GM21619 (cell line): ENCODE measurements at regions not wholly inside any gene's neighbourhood (a gene's known extent, or its start where the extent isn't known, plus 50 kb on each side); places are given as distances from the start of the nearest gene placed in this dataset.

Experiments used
- ATAC-seq: cut with Tn5 transposase; IDR thresholded peaks from one replicate; pipeline ENCODE4 v1.9.1; 2021; ENCODE audit not compliant: unreplicated experiment

DNA sequence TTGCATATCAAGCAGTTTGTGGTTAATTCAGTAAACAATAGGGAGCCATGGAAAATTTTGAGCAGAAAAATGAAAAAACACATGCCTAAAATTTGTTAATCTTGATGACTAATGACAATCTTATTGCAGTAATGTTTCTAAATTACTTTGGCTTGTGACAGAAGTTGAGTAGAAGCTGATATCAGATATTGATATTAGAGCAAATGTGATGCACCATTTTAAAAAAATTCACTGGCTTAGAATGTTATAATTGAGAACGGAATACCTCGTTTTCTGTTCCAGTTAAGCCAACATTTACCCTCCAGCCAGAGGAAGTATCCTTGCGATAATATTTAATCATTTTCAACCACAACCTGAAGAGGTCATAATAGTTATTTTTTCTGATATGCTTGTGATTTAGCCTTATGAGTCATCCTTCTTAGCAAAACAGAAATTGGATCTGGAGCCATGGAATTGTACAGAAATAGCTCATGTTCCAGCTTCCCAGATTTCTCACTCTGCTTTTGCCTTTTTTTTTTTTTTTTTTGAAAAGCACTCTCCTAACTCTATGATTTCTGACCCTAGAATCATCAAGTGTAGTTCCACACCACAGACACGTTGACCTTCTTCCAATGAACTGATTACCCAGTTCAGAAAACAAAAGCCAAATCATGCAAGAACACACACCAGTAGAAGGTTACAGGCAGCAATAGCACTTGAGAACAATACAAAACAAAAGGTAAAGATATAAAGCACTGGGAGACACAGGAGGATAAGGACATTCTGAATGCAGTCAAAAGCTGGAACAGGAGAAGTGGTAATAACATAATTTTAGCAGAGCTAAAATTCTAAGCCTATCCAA, 96.8 kb upstream of the PHYHIPL start:
- ATAC-seq, result no peak

DNA sequence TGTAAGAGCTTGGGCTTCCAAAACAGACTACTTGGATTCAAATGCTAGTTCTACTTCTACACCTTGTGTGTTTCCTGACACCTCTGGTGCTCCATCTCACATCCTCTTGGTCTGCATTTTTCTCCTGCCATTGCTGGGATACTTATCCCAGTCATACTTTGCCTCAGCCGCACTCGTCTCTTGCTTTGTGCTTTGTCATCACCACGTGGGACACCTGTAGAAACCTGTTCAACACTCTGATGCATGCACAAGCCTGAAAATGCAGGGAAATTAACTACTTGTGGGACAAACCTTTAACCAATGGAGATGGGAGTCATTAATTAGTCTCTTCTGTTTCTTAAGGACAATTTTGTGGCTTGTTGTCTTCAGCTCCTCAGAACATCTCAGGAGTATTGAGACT, 94.2 kb upstream of the PHYHIPL start:
- ATAC-seq, result no peak

DNA sequence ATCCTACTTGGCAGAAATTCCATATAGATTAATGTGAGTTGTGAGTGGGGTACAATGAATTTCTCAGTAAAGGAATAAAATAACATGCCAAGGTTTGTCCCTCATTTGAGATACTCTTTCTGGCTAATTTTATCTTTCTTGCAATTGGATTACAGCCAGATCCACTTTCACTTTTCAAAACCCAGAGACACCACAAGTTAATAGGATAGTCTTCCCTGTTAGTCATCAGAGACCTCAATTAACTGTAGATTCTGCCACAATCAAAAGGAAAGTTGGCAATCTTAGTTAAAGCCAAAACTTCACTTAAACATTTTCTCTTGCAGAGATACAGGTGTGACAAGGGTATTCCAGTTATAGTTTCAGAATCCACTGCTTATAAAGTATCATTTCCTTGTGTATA, 91.4 kb upstream of the PHYHIPL start:
- ATAC-seq, result no peak

DNA sequence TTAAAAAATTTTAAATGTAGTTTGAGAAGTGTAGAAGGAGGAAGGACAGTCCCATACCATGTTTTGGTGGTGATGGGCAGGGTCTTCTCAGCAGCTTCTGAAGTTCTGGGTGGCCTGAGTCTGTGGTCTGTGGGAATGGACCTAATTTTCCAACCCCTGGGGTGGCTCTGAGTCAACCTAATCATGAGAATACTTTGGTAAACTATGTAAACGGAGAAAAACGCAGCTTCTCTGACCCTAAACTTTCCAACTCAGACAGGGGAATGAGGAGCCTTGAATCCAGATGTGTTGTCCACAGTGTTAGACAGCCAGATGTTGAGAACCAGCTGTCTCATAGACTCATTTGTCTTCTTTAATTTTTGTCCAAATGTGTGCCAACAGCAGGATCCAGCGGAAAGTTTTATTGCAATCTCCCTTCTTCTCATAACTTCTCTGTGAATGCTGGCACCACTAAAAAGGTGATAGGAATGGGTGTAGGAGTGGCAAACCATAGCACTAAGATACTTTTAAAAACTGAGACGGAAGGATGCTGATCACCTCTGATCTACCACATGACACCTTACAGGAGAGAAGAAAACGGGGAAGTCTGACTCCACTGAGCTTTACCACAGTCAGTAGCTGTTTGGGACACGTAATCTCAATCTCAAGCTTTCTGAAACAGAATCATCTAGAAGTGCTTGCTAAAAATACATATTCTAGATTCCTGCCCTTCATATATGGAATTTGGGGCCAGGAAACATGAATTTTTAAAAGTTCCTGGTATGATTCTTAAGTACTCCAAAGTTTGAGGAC, 90.5 kb upstream of the PHYHIPL start:
- no peak for ATAC-seq

DNA sequence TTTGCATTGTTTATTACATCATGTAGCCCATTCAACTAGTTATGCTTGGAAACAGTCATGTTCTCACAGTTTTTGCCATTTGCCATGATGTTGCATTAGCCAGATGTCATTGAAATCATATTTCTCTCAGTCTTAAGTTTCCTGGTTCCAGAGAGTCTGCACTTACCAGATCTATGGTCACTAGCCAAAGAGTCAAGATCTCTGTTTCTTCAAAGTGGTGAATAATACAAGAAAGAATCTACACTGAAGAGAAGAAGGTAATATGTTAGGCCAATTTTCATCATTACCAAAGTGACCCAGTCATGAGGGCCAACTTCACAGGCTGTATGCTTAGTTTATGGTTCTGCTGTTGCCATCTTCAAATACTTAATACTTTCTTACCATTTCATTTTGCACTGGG, 89.0 kb upstream of the PHYHIPL start:
- ATAC-seq, result no peak

DNA sequence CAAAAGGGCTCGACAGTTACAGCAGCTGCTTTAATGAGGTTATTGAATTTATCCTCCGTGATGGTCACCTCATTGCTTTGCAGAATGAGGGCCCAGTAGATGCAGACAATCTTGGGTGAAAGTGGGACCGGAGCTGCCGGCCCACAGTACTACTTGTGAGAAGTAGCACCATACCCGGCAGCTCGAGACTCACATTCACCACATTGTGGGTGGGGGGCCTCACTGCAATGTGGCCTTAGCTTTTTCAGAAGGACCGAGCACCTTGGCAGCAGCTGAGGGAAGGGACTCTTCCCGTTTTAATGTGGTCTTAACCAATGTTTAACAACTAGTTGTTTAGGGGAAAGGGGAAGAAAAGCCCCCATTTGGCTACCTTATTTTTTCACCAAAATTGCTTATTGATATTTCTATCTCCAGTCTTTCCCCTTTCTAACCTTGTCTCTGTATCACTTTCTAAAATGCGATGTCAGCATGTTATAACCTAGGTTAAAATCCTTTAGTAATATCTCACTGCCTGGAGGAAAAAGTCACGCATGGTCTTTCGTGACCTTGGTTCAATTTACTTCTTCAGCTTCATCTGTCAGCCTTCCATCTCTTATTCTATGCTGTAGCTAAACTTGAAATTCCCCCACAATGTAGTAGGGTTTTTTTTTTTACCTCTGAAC, 87.4 kb upstream of the PHYHIPL start:
- no peak for ATAC-seq

DNA sequence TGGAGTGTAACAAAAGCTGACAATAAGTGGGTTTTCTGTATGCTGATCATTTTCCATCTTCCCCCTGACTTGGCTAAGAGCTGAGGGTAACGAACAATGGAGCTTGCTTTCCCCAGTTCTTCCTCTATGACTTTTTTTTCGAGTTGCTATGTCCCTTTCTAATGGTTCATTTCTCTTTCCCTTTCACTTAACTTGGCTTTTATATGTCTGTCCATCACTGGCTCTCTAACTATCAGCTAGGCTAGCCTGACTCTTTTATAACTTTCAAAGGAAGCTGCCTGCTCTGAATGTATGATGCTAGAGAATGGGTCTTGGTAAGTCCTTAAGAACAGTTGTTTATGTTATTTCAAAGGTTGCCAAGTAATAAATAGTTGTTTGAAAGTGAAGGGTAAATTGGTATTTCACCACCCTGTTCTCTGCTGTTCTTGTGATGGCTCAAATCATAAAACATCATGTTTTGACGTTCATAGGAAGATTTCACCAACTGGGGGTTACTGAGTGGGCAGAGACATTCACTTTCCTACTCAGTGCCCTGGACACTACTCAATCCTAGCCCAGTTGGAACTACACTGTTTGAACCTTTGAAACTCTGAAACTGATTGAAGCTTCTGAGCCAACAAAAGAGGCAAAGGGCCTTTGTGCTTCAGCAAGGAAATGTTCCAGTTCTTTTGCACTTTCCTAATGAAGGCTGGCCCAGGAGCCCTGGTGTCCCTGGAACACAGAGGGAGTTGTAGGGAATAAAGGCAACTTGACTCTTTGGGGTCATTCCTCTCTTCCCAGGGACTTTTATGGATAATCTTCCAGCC, 85.4 kb upstream of the PHYHIPL start:
- ATAC-seq, result no peak

DNA sequence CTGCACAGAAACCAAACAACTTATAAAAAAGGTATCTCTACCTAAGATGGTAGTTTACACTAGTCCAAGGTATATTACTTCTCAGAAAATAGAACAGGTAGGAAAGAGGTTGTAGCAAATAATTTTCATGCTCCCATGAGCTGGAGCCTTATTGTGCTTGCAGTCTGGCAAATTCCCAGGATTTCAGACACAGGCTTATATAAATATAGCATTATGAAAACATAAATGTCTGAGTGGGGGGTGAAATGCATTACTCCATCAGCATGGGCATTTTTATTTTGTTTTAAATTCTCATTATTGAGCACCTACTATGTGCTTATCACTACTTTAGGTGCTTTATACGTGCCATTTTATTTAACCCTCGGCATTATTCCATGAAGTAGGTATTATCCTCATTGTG, 83.0 kb upstream of the PHYHIPL start:
- no peak for ATAC-seq

DNA sequence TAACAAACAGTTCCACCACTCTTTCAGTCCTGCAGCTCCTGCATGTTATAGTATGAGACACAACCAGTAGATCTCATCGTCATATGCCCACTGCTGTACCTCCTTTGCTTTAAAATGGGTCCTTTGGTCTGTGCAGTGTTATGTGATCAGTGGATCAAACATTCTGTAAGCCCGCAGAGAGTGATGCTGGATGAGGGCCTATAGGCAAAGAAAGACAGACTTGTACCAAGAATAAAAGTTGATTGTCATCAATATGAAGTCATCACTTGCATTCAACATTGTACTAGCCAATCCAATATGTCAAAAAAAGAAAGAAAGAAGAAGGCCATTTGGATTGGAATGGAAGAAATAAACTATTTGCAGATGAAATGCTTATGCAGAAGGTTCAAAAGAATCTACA, 79.8 kb upstream of the PHYHIPL start:
- no peak for ATAC-seq

DNA sequence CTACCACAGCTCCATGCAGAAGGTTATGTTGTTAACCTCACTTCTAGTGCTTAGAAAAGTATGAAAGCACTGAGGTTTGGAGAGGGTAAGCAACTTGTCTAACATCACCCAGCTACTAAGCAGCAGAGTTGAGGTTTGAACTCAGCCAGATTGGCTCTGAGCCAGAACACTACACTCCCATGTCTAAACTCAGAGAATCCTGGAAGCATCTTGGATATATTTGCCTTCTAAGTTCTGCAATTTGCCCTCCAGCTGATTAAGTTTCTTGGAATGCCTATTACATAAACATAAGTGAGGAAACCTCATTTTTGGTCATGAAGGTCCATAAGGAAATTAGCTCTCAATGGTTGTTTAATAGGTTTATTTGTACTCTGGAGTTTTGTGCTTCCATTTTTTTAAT, 78.1 kb upstream of the PHYHIPL start:
- no peak for ATAC-seq

DNA sequence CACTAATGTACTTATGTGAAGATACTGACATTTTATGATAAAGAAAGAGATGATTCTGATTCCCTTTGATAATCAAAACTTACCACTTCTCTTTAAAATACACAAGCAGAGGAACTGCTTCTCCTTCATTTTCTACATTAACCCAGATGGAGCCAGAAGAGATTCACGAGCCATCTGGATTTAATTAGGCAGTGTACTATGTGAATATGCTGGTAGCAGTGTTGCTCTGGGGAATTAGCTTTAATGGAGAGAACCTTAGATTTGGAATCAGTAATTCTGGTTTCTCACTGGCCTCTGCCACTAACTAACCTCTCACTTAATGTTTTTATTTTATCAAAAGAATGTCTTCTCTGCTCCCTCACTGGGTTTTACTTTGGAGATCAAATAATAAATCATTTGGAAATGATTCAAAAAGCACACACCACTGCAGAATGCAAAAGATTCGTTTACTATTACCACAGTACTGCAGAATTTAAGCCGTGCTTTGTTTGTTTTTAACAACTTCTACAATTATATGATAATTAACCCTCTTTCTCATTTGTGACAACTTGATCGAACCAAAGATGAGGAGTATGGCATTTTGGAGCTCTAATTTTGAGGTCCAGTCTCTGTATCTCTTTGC, 77.5 kb upstream of the PHYHIPL start:
- ATAC-seq, result no peak

DNA sequence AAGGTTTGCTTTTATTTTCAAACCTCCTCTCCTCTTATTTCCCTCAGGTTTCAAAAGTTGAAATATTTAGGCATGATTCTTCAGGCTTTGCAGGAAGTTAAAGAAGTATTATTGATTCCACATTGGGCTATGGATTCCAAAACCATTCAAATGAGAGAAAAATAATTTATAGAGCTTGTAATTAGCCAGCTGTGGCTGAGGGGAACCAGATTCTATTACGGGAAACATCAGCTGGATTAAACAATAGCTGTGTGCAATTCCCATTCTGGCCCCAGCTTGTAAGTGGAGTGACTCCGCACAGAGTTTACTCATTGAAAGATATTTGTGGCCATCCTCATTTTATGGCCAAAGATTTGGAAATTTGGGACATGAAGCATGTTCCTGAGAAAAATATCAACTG, 77.0 kb upstream of the PHYHIPL start:
- no peak for ATAC-seq

DNA sequence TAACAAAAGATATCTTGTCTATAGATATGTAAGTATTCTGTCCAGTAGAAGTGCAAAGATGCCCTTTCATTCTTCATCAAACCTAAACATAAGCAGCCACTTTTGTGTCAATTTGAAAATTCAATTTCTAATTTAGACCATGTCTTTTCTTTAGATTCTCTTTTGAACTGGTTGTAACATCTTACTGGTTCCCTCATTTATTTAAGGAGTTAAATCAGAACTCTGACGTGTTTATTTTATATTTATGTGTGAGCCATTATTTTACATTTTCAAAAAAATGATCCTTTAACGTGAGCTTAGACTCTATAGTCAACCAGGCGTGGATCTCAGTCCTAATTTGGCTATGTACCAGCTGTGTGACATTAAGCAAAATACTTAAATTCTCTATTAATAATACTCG, 74.0 kb upstream of the PHYHIPL start:
- no peak for ATAC-seq

DNA sequence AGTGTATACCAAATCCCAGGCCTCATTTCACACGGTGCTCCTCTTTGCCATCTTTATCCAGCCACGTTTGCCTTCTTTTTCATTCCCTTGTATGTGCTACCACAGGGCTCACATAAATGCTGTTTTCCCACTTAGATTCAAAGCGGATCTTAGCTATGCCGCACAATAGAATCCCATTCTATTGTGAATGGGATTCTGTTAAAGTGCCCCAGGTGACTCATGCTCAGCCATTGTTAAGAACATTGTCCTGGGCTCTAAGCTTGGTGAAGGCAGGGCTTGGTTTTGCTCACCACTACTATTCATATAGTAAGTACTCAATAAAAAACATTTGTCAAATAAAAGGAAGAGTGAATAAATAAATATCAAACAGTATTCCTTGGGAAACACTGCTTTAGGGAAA, 72.3 kb upstream of the PHYHIPL start:
- ATAC-seq, result no peak

DNA sequence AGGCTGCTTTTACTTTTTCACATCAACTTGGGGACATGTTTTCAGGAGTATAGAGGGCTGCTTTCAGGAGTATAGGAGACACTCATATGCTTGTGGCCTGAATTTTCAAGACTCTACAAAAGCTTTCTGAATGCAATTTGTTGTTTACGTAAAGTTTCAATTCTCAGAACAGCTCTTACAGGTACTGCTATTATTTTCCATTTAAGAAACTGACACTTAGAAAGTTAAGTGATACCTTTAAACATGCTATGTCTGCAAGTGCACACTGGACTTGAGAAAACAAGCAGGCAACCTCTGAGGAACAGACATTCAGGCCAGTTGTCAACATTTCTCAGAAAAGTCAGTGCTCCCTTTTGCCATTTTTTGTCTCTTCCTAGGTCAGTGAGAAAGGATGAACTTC, 70.0 kb upstream of the PHYHIPL start:
- no peak for ATAC-seq

DNA sequence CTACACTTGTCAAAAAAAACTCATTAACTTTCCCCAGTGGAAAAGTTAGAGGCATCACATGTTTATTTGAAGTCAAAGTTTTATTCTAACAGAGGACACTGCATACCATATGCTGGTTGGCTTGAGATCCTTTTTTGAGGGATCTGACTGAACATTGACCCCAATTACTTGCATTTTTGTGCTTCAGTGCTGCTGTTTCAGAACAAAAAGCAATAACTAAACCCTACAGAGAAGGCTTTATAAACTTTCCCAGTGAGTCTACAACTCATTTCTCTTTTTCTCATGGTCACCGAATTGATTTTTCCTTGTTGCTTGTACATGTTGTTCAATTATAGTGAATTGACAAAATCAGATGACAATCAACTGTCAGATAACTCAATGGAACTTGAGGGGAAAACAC, 69.3 kb upstream of the PHYHIPL start:
- no peak for ATAC-seq

DNA sequence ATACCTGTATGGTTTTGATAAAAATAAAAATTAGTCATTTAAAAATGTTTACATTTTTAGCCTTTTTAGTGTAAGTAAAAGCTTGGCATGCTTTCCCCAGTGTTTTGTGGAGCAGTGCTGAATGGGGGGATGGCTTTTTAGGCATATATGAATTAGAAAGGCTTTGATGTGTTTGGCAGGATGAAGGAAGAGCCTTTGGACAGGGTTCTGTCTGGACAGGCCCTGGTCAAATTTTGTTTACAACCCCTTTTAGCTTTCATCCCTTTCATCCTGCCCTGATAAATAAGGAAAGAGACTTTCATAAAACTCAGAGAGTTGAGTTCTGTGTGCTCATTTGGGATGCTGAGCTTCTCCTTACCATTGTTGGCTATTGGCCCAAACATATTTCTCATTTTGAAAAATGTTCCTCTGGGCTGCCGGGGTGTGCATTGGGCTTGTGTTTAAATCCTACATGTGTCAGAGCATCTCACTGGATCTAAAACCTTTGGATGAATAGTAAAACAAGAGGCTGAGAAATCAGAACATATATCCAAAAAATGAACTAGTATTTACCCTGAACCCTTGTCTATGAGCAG, 68.1 kb upstream of the PHYHIPL start:
- no peak for ATAC-seq

DNA sequence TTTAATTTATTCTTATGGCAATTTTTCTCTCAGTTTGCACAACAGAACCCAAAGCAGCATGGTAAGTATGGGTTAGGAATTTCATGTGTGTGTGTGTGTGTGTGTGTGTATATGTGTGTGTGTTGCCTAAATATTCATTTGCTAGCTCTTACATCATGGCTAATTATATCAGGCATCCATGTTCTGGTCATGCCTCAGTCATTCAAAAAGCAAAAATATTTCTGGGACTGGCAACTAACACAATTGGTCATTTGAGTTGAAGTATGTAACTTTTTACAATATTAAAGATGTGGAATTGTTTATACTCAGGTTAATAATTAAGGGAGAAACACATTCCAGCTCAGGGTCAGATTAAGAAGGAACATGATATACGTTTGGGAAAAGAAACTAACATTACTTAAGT, 67.6 kb upstream of the PHYHIPL start:
- no peak for ATAC-seq

DNA sequence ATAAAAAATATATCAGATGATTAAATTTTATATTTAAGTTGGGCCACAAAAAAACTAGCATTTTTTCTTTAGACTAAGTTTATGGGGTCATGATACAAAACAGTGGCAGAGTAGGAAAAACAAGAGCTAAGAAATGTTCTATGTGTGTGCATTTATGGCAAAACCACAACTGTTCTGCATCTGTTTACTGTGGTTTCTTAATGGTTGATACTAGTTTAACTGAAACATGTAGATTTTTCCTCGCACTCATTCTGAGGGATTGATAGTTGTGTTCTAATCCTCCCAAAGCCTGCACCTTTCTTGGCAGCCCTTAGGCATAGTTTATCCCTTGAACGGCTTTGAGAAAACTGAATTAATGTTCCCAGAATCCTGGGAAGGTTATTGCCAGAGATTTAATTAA, 66.6 kb upstream of the PHYHIPL start:
- ATAC-seq, result no peak

DNA sequence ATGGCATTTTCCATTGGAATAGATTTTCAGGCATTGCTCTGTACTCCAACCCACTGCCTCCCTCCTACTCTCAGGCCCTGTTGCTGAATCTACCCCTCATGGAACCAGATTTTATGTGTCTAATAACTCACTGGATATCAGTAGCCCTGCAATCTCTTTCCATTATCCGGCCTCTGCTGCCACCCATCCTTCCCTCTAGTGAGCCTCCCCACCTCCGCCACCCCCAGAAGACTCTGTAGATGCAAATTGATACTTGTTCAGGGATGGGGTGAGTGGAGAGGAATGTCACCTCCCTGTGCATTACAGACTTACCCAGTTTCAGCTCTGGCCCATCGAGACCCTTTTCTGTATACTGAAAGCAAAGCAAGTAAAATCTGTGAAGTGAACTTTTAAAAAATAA, 52.3 kb upstream of the PHYHIPL start:
- no peak for ATAC-seq
